ENCODE measurements at regions not wholly inside any gene's neighbourhood (a gene's known extent, or its start where the extent isn't known, plus 50 kb on each side); places are given as distances from the start of the nearest gene placed in this dataset.

- H4K8ac ChIP-seq (ENCODE audit: low read depth in 2 of 2, low read length in 2 of 2) = no peak overlapping the region
- H3K4me3 ChIP-seq (ENCODE audit: insufficient read depth, low read depth, low read length) = no peak overlapping the region
- no peak overlapping the region for H3K4ac ChIP-seq (ENCODE audit: low read depth, low read length)
- H3K27ac ChIP-seq (ENCODE audit: insufficient read depth, low read length) = no peak overlapping the region
- no peak overlapping the region for H4K91ac ChIP-seq (ENCODE audit: insufficient read depth, low read depth, low read length)
- H3K23ac ChIP-seq (ENCODE audit: low read depth, low read length) = no peak overlapping the region
- in situ Hi-C loops (cut with MboI; ENCODE audit: low sequenced_read_pairs) (no loop called here), intact Hi-C loops (cut with micrococcal nuclease) (no loop called here), dilution Hi-C loops (cut with HindIII; ENCODE audit: low sequenced_read_pairs, unreplicated experiment) (no loop called here)
- H4K20me1 ChIP-seq (ENCODE audit: insufficient read depth, low read length) = no peaks in the 10 kb centered on the region
- H2AK5ac ChIP-seq (ENCODE audit: low read depth, low read length) = no peak overlapping the region
- H2BK5ac ChIP-seq (ENCODE audit: low read depth, low read length, poor library complexity, severe bottlenecking) = no peak overlapping the region
- no peak overlapping the region for H3K4me2 ChIP-seq (ENCODE audit: low read depth, low read length)
- ChIA-PET CTCF (interaction anchor here (1.5 kb wide), 1 partner anchor 33 kb away, joined by 4 read pairs; no protein-coding TSS in a partner anchor), POLR2A (ENCODE audit: unreplicated experiment) (no interaction called here)
- H2BK20ac ChIP-seq (ENCODE audit: low read depth, low read length) = no peak overlapping the region
- H3K36me3 ChIP-seq (ENCODE audit: control insufficient read depth, insufficient read depth, low read length) = no peaks in the 10 kb centered on the region
- H3K9ac ChIP-seq (ENCODE audit: low read depth, low read length) = no peak overlapping the region
- H3K4me1 ChIP-seq (ENCODE audit: control insufficient read depth, insufficient read depth, low read length) = no peaks in the 10 kb centered on the region
- no peaks in the 10 kb centered on the region for H3K9me3 ChIP-seq (ENCODE audit: control insufficient read depth, insufficient read depth, low read length)
- WGBS, 2 experiments (ENCODE audit: extremely low coverage in 2 of 2, insufficient read length in 1 of 2) = no CpG with 5 or more reads among the region's 8 CpGs
- peaks cover 5% of the 10 kb centered on the region for H3K9me1 ChIP-seq (ENCODE audit: insufficient read depth, low read length)
- H3K18ac ChIP-seq (ENCODE audit: low read depth, low read length) = no peak overlapping the region
- TF ChIP-seq POLR2A (IDR thresholded peaks at IDR 0.05; ENCODE audit: low read depth, low read length) = no peak
- TF ChIP-seq CEBPB (IDR thresholded peaks at IDR 0.05; ENCODE audit: low read depth, low read length) = no peak
- no peak for TF ChIP-seq MAZ (IDR thresholded peaks at IDR 0.05; ENCODE audit: borderline replicate concordance, low read depth, low read length)
- no peak for TF ChIP-seq CHD1 (IDR thresholded peaks at IDR 0.05; ENCODE audit: low read depth, low read length)
- TF ChIP-seq NFE2L2 (IDR thresholded peaks at IDR 0.05; ENCODE audit: low read depth, low read length) = no peak
- TF ChIP-seq RCOR1 (IDR thresholded peaks at IDR 0.05; ENCODE audit: insufficient replicate concordance, low read length) = no peak
- TF ChIP-seq MAFK (IDR thresholded peaks at IDR 0.05; ENCODE audit: low read depth, low read length) = no peak
- TF ChIP-seq ELK1 (IDR thresholded peaks at IDR 0.05; ENCODE audit: borderline replicate concordance, low read depth, low read length) = no peak
- TF ChIP-seq BHLHE40 (IDR thresholded peaks at IDR 0.05; ENCODE audit: low read depth, low read length) = no peak
- no peak for TF ChIP-seq USF2 (IDR thresholded peaks at IDR 0.05; ENCODE audit: low read depth, low read length)
- no peak for DNase-seq
- H2AFZ ChIP-seq (replicated peaks; ENCODE audit: low read length, poor library complexity) = no peak overlapping the region
- ATAC-seq (ENCODE audit: low read depth) = no peak
- H3K27me3 ChIP-seq (ENCODE audit: control insufficient read depth, insufficient read depth, low read length) = peaks cover 51% of the 10 kb centered on the region
- H4K5ac ChIP-seq (ENCODE audit: low read depth, low read length) = no peak overlapping the region
- H3K56ac ChIP-seq (ENCODE audit: extremely low read depth, insufficient read depth, low read length) = no peak overlapping the region
- H3K14ac ChIP-seq (replicated peaks; ENCODE audit: low read depth, low read length) = no peak overlapping the region
- no peak overlapping the region for H2BK120ac ChIP-seq (ENCODE audit: low read depth, low read length)
- no peak overlapping the region for H2BK15ac ChIP-seq (ENCODE audit: low read depth, low read length)
- H2AK9ac ChIP-seq (replicated peaks; ENCODE audit: low read depth, low read length, poor library complexity) = no peak overlapping the region
- BruUV-seq (replicated peaks) = no TSS peak
- H3K79me1 ChIP-seq (ENCODE audit: low read depth in 1 of 2, low read length in 2 of 2) = no peaks in the 10 kb centered on the region
These were observed 88.9 kb upstream of the FOXP4 start for GRCh38 chr6:41457303-41457670.

Measured in IMR-90 (cell line).